ENCODE measurements at regions not wholly inside any gene's neighbourhood (a gene's known extent, or its start where the extent isn't known, plus 50 kb on each side); places are given as distances from the start of the nearest gene placed in this dataset.
A peak's percentile ranks its signal among the peaks of the same experiment; 100 is the strongest.
"Not testable (repeated sequence)": the region's sequence is repeated elsewhere in the genome, so short reads cannot be mapped to it uniquely, and the experiment has no call there.

DNA sequence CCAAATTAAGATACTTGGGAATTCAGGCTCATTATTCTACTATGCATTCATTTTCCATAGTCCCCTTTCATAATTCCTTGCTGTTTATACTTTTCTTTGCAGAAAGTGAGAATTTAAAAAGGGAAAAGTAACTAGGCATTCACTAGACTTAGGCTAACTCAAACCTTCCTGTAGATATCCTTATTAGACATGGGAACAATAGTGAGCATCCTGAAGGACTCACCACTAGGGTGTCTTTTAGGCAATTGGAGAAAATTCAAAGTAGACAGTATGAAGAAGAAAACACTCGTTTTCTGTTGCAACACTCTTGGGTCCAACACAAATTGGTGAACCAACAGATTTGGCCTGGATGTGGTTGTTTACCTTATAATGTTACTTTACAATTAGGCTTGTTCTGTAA is 213.2 kb upstream of the GRIN3A start:
- DNase-seq: no peak

DNA sequence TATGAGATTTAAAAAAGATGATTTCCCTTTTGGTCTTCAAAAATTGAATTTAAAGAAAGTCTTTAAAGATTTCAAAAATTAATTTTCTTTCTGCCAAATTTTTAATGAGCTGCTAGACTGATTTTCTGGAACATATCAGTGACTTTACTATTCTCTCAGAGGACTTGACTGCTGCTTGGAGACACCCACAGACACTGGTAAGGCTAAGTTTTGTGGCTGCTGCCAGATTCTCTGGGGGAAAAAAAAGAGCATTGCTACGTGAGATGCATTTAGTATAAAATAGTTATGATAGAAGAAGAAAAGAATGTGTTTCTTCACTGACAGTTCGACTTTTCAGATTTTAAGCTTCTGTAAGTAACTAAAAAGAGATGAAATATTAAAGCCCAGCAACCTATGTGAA is 193.3 kb upstream of the GRIN3A start:
- no peak for DNase-seq

DNA sequence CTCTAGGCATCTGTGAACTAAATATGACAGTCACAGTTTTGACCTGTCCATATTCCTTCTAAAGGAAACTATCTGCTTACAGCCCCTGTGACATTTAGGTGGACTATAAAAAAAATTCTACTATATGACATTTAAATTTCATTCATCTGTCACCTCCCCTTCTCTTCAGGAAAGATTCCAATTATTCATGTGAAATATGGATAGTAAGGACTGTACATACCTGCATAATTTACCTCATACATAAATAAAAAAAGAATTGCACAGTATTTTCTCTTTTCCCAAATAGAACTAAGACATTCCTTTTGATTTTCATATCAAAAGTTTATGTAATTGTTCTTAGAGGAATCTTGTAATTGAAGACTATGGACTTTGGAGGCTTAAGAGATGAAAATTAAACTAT is 192.3 kb upstream of the GRIN3A start:
- DNase-seq: no peak

DNA sequence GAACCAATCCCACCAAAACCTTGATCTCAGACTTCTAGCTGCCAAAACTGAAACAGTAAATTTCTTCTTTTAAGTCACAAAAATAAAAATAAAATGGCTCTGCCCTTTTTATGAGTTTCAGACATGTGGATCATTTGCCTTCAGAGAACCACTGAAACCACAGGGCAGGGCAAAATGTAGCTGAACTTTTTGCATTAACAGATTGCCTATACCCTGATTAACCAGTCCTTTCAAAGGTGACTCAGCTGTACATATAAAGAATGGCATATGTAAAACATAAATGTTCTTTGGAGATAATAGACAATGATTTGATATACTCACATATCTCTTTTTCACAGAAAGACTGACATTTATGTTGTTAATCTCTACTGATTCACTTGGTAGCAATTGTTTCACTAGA is 187.1 kb upstream of the GRIN3A start:
- no peak for DNase-seq

DNA sequence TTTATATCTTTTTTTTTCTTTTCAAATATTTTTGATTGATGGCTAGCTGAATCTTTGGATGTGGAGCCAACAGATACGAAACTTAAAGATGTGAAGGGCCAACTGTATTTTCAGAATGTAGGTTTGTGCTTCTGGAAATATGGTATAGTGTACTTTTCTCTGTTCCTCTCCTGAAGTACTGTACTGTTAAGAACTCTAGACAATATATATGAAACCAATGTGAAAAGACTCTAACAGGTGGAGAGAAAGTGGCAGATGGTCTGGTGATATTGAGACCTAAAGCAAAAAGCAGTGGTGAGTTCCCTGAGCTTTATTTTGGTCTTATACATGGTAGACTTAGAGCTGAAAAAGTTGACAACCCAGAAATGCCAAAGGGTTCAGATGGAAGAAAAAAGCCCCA is 185.0 kb upstream of the GRIN3A start:
- DNase-seq: no peak

DNA sequence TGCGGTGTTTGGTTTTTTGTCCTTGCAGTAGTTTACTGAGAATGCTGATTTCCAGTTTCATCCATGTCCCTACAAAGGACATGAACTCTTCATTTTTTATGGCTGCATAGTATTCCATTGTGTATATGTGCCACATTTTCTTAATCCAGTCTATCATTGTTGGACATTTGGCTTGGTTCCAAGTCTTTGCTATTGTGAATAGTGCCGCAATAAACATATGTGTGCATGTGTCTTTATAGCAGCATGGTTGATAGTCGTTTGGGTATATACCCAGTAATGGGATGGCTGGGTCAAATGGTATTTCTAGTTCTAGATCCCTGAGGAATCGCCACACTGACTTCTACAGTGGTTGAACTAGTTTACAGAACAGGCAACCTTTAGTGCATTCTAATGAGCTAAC is 178.5 kb upstream of the GRIN3A start:
- DNase-seq: not testable (repeated sequence)

DNA sequence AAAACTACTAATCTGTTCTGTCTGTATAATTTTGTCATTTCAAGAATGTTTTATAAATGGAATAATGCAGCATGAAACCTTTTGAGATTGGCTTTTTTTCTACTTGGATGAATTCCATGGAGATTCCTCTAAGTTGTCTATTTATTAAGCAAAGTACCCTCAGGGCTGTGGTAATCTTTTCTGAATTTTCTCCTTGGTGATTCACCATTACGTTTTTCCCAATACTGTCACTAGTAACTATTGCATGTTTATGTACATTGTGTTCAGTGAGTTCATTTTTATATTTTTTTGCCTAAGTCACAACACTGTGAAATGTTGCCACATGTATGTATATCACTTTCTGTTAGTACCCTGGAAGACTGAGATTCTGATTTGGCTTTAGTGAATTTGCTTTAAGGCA is 177.0 kb upstream of the GRIN3A start:
- no peak for DNase-seq

DNA sequence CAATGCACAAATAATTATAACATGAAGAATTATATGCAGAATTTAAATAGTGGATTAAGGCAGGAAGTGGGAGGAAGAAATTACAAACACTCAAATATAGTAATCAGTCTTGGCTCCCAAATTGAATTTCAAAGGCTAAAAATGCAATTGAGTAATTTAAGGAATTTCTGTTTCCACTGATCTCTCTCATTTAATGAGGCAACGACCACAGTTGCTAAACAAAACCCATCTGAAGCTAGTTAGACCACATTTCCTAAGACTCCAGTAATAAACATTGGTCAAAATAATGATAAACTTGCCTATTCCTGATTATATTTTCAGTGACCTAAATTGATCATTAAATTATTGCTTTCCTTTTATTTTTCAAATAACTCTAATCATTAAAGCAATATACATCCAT is 174.3 kb upstream of the GRIN3A start:
- DNase-seq: no peak

DNA sequence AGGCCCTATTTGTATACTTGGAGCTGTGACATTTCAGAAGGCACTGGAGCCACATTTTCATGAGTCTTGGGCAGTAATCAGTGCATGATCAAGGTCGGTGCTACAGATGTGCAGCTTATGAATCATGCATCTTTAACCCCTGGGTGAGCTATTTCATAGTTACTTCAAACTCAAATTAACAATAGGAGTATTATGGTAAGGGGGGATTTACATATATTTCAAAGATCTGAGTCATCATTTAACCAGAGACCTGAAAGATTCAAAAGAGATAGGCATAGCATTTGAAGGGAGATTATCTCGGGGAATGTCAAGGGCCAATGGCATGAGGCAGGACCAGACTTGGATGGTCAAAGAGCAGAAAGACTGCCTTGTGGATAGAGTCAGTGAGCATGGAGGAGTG is 169.0 kb upstream of the GRIN3A start:
- no peak for DNase-seq

DNA sequence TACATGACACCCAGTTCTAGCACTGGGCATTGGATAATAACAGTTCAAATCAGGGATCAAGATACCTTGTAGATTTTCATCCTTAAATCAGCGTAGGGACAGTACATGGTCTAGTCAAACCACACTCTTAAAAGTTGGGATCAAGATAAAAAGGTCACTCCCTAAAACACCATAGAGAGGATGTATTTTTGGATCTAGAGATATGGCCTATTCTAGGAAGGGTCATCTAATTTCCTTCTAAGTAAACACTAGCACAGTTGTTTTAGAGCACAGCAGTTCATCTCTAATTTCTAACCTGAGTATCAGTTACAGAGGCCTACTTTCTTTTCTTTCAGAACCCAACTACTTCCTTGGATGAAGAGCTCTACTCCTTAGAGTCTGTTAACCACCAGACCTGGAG is 166.4 kb upstream of the GRIN3A start:
- no peak for DNase-seq

DNA sequence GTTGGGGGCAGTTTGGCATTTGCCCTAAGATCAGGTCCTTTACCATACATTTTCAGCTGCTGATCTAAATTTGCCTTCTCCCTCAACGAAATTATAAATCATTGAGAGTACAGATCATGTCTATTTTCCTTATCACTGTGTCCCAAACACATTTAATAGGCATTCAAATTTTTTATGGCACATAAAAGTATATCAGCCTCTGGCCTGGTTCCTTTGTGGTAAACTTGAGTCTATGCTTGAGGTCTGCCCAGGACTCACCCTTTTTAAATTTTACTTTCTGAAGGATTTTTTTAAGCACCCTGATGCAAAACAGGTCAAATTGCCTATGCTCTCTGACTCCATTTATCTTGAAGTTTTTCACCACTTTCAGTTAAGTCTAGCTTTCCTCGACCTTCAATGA is 163.6 kb upstream of the GRIN3A start:
- DNase-seq: no peak

DNA sequence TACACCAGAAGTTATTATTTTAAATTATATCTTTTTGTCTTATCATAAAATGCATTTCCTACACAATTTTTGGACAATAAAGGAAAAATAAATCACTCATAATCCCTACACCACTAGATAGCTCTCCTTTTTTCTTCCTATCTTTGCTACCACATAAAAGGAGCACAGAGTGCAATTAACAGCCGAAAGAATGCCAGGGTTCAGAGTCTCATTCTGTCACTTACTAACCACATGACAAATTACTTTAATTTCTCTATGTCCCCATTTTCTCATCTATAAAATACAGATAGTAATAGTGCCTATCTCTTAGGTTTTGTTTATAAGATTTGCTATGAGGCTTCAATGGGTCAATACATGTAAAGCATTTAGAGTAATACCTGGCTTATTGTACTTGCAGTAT is 158.7 kb upstream of the GRIN3A start:
- DNase-seq: no peak

DNA sequence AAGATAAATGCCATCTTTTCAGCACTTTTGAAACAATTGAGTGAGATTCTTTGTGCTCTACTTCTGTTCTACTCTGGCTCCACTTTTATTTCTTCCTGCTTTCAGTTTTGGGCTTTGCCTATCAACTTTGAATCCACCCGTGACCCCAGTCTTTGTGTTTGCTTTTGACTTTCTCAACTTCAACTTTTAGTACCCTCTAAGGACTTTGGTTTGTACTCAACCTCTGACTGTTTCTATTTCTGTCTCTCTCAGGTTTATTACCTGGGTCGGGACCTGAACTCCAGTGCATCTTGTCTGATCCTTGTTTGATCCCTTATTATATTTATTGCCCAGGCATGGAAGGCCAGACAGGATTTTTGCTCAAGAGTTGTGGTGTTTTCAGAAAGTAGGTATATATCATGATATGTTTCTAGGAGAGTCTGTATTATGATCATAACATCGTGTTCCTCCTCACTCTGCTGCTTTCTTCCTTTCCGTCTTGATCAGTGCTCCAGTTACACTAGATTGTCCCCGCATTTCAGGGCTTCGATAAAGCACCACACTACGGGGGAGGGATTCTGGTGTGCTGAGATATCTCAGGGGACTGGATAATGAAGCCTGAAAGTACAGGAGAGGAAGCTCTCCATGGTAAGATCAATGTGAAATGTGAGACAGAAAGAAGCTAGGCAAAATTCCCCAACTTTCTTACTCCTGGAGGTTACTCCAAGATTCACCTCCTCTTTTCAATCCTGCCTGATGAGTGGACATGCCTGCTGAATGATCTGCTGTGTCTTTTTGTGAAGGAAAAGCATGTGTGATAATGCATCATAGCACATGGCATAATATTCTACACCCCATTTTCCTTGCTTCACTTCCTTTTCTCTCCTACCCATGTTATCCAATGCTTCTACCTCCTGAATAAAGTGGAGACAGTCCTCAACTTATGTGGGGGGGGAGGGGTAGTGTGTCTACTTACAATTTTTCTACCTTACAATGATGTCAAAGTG is 155.5 kb upstream of the GRIN3A start:
- DNase-seq: no peak

DNA sequence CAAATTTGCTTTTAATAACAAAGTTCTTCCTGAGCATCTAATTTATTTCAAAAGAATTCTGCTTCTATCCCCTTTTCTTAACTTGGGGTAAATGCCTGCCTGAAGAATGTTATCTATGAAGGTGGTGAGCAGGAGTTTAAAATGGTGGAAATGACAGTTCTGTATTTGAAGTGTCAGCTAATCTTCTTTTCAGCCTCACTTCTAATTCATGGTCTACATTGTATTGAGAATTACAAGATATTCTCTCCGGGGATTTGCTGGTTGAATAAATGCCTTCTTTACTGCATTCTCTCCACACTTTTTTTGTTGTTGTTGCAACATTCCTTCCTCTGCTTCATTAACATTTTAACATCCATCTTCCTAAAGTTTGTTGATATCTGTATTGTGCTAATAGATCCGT is 143.1 kb upstream of the GRIN3A start:
- no peak for DNase-seq

DNA sequence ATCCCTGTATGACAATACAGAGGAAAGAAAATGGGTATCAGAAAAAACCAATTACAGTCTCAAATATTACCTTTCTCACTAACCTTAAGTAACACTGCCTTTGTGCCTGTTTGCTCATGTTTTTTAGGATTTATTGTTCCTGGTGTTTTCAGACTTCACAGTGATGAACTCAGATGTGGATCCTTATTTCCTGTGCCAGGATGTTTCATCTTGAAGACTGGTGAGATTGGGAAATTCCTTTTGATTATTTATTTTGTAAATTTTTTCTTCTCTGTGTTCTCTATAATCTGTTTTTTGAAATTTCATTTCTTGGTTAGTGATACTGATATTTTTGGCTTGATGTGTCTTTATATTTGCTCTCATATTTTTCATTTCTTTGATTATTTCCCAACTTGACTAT is 142.4 kb upstream of the GRIN3A start:
- DNase-seq: no peak

DNA sequence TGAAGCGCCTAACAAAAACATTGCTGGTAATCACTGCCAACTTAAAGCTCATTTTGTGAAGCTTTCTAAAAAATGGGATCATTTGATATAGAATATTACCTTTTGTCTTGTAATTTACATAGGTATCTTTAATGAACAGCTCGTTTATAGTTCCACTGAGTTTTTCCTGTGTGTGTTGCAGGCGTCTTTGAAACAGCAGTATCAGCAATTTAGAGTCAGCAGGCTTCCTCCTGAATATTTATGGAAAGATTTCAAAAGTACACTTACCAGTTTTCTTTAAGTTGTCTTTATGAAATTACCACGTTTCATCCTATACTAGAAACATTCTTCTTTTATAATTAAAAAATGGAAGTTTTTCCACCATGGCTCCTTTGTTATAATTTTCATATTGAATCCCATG is 140.3 kb upstream of the GRIN3A start:
- no peak for DNase-seq

DNA sequence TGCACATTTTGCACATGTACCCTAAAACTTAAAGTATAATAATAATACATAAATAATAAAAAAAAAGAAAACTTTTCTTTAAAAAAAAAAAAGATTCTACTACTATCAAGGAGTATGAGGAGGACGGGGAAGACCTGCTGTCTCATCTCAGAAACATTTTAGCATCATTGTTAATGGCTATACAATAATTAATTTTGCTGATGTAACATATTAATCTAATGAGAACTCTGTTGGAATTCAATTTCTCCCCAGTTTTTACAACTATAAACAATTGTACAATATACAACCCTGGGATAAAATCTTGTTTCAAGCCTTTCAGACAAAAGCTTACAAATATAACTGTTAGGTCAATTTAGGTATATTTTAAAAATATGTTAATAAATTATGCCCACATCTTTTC is 139.0 kb upstream of the GRIN3A start:
- DNase-seq: no peak

DNA sequence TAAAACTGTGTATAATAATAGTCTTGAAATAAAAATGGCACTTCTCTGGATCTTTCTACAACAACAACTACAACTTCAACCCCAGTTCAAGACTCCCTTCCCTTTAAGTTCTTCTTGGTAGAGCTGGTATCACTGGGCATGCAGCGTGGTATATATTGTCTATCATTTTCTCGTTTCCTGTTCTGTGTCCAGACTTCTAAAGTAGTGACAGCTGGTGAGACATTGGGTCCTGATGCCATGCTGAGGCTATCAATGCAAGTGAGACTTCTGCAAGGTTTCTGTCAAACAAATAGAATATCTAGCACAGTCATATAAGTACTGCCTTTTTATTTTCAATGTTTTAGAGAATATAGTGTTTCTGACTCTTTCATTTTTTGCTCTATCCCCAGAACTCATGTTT is 123.0 kb upstream of the GRIN3A start:
- DNase-seq: no peak

DNA sequence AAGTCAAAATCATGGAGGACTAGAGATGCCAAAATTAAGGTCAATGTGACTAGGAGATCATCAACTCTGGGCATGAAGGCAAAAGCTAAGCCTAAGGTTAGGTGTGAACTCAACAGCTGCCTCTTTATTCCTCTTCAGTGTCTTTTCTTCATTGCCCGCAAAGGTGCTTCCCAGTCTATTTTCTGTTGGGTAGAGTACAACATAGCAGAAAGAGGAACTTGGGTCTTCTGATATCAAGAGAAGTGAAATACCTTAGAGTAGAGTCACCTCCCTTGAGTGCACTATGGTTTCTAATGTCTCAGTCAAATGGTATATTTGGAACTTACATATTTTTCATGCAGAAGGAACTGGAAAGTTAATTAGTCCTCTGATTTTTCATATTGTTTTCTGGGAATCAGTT is 122.5 kb upstream of the GRIN3A start:
- DNase-seq: no peak

DNA sequence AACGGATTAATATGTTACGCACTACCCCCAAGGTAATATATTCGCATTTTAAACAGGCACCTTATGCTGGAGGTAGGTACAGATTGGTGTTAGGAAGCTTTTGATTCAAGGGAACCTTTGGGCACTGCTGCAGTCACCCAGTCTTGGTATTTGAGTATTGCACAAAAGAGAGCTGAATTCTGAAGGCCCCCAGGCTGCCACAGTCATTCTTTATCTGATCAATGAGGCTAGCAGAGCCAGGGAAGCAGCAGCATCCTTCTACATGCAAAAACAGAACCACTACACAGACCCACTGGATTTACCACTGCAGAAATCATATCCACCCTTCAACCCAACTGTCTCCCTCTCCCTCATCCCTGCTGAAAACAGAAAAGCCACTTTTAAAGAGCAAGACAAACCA is 121.2 kb upstream of the GRIN3A start:
- DNase-seq: no peak

DNA sequence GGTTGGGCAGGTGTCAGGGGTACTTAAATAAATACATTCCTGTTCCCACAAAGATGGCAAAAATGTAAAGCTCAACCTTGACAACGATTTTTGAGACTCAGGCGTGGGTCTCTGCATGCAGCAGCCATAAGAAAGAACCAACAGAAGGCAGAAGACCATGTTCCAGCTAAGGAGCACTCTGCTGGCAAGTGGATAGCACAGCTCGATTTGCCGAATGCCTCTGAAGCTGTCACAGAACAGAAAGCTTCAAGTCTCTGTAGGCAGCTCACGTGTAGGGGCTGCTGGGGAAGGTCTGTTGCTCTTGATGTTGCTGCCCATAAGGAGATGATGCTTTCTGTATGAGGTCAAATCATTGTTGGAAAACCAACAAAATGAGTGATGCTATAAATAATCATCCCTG is 119.6 kb upstream of the GRIN3A start:
- no peak for DNase-seq

DNA sequence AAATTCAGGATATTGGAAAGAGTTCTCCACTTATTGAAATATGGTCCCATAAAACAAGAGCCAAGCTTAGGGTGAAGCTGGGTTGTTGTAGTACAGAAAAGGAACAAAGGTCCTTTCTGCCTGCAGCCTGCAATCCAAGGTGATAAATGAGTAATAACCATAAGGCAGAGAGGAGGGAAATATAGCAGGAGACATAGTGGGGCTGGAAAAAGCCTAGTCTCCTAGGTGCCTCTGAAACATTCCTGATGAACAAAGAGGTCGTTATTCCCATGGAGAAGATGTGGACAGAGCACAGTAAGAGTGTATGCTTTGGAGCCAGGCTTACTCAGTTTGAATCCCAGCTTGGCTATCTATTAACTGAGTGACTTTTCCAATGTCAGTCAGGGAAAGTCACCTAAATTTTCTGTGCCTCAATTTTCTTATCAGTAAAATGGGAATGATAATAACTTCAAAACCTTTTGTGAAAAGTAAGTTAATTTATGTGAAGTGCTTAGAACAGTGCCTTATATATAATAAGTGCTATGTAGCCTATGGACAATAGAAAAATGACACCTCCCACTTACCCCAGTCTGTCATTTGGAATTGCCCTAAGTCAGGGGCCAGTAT is 110.8 kb upstream of the GRIN3A start:
- no peak for DNase-seq

DNA sequence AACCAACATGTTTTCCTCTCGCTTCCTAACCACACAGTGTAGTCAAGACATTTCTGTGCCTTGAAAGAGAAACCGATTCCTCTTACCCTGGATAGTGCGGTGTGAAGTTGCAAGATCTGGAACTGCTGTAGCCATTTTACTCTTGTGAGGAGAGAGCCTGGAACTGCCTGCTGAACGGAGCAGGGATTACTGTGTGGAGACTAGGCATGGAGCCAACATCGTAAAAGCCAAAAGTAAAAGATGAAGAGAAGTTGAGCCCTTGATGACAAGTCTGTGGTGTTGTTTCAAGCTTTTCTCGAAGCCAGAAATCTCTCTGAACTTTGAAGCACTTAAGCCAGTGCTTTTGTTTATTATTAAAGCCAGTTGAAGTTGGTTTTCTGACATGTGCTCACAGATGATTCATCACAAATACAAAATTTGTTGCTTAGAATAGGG is 110.1 kb upstream of the GRIN3A start:
- DNase-seq: peak; percentile 67

DNA sequence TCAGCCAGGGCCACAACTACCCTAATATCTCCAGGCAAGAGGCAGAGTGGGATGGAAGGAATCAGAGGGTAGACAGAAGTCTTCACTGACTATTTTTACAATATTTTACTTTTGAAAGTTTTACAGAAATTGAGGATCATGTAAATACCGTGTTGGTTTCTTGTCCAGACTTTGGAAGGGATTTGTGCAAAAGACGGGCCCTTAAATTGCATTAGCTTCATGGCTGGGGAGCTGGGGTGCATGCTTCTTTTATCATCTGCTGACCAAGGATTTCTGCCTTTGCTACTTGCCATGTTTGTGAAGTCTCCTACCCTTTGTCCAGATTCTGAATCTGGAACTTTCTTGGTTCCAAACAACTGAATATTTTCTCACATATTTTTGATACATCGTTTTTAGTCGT is 107.7 kb upstream of the GRIN3A start:
- DNase-seq: no peak
